HepG2 (cell line): ENCODE measurements at regions not wholly inside any gene's neighbourhood (a gene's known extent, or its start where the extent isn't known, plus 50 kb on each side); places are given as distances from the start of the nearest gene placed in this dataset.

ENCODE experiments used
- ATF2 ChIP-seq: sonication (generic); formaldehyde crosslinking; IDR thresholded peaks from 2 replicates; pipeline ENCODE4 v1.4.0; 2020; ENCODE audit warnings: missing genetic modification reagents
- CHD2 ChIP-seq: IDR thresholded peaks from 2 replicates; pipeline ENCODE4 v1.6.1; 2011; ENCODE audit warnings: low read depth, low read length, improper control_type of control experiment
- CTCF ChIP-seq: sonication (generic); formaldehyde crosslinking; IDR thresholded peaks from 2 replicates; pipeline ENCODE4 v1.5.0; 2020; ENCODE audit warnings: mild to moderate bottlenecking, missing genetic modification reagents, moderate library complexity
- TAF1 ChIP-seq: sonication (generic); formaldehyde crosslinking; IDR thresholded peaks from 2 replicates; pipeline ENCODE4 v1.4.0; 2020; ENCODE audit warnings: missing genetic modification reagents
- ZNF12 ChIP-seq: sonication (generic); formaldehyde crosslinking; IDR thresholded peaks from 2 replicates; pipeline ENCODE4 v1.5.0; 2020; ENCODE audit warnings: missing genetic modification reagents
- ZNF136 ChIP-seq: sonication (generic); formaldehyde crosslinking; IDR thresholded peaks from 2 replicates; pipeline ENCODE4 v1.8.1; 2022; ENCODE audit warnings: low read depth, mild to moderate bottlenecking, moderate library complexity, missing genetic modification reagents
- ZNF253 ChIP-seq: sonication (generic); formaldehyde crosslinking; IDR thresholded peaks from 2 replicates; pipeline ENCODE4 v1.8.0; 2022; ENCODE audit warnings: mild to moderate bottlenecking, missing genetic modification reagents, borderline replicate concordance
- ZNF367 ChIP-seq: sonication (generic); formaldehyde crosslinking; IDR thresholded peaks from 2 replicates; pipeline ENCODE4 v1.4.0; 2020; ENCODE audit warnings: missing genetic modification reagents, borderline replicate concordance
- ZNF768 ChIP-seq: sonication (generic); formaldehyde crosslinking; IDR thresholded peaks from 2 replicates; pipeline ENCODE4 v1.4.0; 2020; ENCODE audit warnings: missing genetic modification reagents
- ZSCAN9 ChIP-seq: IDR thresholded peaks from 2 replicates; pipeline ENCODE4 v1.6.1; 2016; ENCODE audit warnings: borderline replicate concordance
- TF ChIP-seq, protein P1 (sequence below): sonication (generic); formaldehyde crosslinking; IDR thresholded peaks from 2 replicates; pipeline ENCODE4 v1.4.0; 2020; ENCODE audit warnings: missing genetic modification reagents, low read depth, mild to moderate bottlenecking, borderline replicate concordance

GRCh38 chr20:19000078-19000477, 186.5 kb downstream of the SCP2D1 start:
- no peak for TF ChIP-seq ATF2 (CRISPR knock-in tag)
- TF ChIP-seq ZSCAN9 = no peak
- TF ChIP-seq ZNF367 = no peak
- TF ChIP-seq ZNF768 (CRISPR knock-in tag) = no peak
- TF ChIP-seq TAF1 (CRISPR knock-in tag) = no peak
- no peak for TF ChIP-seq CTCF (CRISPR knock-in tag)
- no peak for TF ChIP-seq ZNF253 (CRISPR knock-in tag)
- no peak for TF ChIP-seq ZNF12
- TF ChIP-seq CHD2 = no peak
- TF ChIP-seq, protein P1, sequence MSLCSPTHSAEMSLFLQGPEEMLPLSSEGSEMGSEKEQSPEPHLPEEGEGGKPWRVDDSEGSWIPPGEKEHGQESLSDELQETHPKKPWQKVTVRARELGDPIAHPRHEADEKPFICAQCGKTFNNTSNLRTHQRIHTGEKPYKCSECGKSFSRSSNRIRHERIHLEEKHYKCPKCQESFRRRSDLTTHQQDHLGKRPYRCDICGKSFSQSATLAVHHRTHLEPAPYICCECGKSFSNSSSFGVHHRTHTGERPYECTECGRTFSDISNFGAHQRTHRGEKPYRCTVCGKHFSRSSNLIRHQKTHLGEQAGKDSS (CRISPR knock-in tag) = no peak
- TF ChIP-seq ZNF136 (CRISPR knock-in tag) = no peak
